ENCODE measurements at regions not wholly inside any gene's neighbourhood (a gene's known extent, or its start where the extent isn't known, plus 50 kb on each side); places are given as distances from the start of the nearest gene placed in this dataset.

DNA sequence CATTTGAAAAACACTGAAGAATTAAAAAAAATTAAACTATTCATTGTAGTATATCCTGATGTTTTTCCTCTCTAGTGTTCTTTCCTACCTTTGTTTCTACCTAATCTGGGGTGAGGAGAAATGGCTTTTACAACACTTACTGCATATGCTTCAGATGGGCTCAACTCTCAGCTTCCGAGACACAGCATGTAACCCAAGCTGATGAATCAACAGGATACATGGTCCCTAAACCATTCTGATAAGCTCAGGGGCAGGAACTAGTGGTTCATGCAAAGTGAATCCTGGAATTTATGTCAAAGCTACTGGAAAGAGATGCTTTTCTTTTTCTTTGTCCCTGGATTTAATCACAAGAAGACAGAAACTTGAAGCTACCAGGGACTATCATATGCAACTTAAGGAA, 672.5 kb upstream of the RORB start:
- TF ChIP-seq POLR2AphosphoS5 (IDR thresholded peaks at IDR 0.05; ENCODE audit: borderline replicate concordance, low read depth, low read length) (no peak), EZH2 (IDR thresholded peaks at IDR 0.05) (no peak), FOXP2 (optimal IDR thresholded peaks at IDR 0.05; ENCODE audit: control extremely low read depth, extremely low read length, insufficient read depth) (no peak)
